HepG2 (cell line): ENCODE measurements at regions not wholly inside any gene's neighbourhood (a gene's known extent, or its start where the extent isn't known, plus 50 kb on each side); places are given as distances from the start of the nearest gene placed in this dataset.

ENCODE experiments used
- ATAC-seq: fragments of 200-7000 bp; cut with Tn5 transposase; 3 replicates; pipeline ENCODE4 v1.9.1; 2020; ENCODE audit warnings: mild to moderate bottlenecking, moderate library complexity
- BruUV-seq: library from RNA; stranded (reverse); fragments of 400-500 nt; replicated peaks from 2 replicates; lab custom pipeline; 2021; lab: Mats Ljungman, UMichigan
- CTCF ChIA-PET: fragments of 300-600 bp; formaldehyde crosslinking; extraction: SDS; loops from one replicate; lab custom pipeline; 2021; ENCODE audit warnings: low total read pairs, inconsistent platforms, low intra/inter-chr PET ratio; lab: Yijun Ruan, JAX
- POLR2A ChIA-PET: fragments of 350-600 bp; sonication (Branson Sonifier 250); formaldehyde crosslinking; loops from one replicate; lab custom pipeline; 2020; ENCODE audit warnings: antibody characterized with exemption, inconsistent platforms; lab: Yijun Ruan, JAX
- DNase-seq: peaks from one replicate; pipeline ENCODE4 v3.0.0-alpha.2; 2015; ENCODE audit warnings: low spot score
- FAIRE-seq: peaks from 3 replicates; lab custom pipeline; 2011; peaks lifted over from hg19 to GRCh38; lab: Jason Lieb, UNC
- H2AFZ ChIP-seq: one replicate; pipeline ENCODE4 v1.6.1; 2011; ENCODE audit warnings: low read length, inconsistent platforms
- H3K27ac ChIP-seq: fragments of 300-600 bp; 3 replicates; pipeline ENCODE4 v1.8.0; 2011; ENCODE audit warnings: mixed run types, mild to moderate bottlenecking, mixed read lengths, low read length, inconsistent platforms; ENCODE audit not compliant: insufficient read depth; ENCODE audit errors: extremely low read length
- H3K27me3 ChIP-seq, 2 experiments: fragments of 200-600 bp in 1 of 2; 2 replicates in 1 of 2; 3 replicates in 1 of 2; pipeline versions ENCODE4 v1.6.0 to v1.8.0; 2011; ENCODE audit warnings: low read length in 2 of 2, mild to moderate bottlenecking in 2 of 2, moderate library complexity in 2 of 2, inconsistent platforms in 1 of 2; ENCODE audit not compliant: insufficient read depth in 2 of 2, control insufficient read depth in 1 of 2
- H3K36me3 ChIP-seq, 2 experiments: fragments of 200-600 bp in 1 of 2; replicated peaks in 1 of 2; 2 replicates in 1 of 2; 3 replicates in 1 of 2; pipeline versions ENCODE4 v1.5.1 to v1.8.0; 2011; ENCODE audit warnings: low read length in 2 of 2, inconsistent platforms in 1 of 2; ENCODE audit not compliant: insufficient read depth in 2 of 2, control insufficient read depth in 1 of 2
- H3K4me1 ChIP-seq: 2 replicates; pipeline ENCODE4 v1.5.1; 2012; ENCODE audit warnings: low read length, inconsistent platforms; ENCODE audit not compliant: insufficient read depth
- H3K4me2 ChIP-seq: 2 replicates; pipeline ENCODE4 v1.6.0; 2011; ENCODE audit warnings: low read depth, low read length, inconsistent platforms
- H3K4me3 ChIP-seq, 3 experiments: fragments of 200-600 bp in 1 of 3; sonication (generic), shearing (Covaris generic) in 1 of 3; replicated peaks in 1 of 3; 2 replicates each; pipeline ENCODE4 v1.5.1; 2011 to 2016; ENCODE audit warnings: low read length in 3 of 3, inconsistent platforms in 2 of 3, low read depth in 2 of 3, mild to moderate bottlenecking in 2 of 3, control low read depth in 1 of 3, mixed read lengths in 1 of 3; ENCODE audit not compliant: insufficient read depth in 1 of 3
- H3K79me2 ChIP-seq: one replicate; pipeline ENCODE4 v1.6.1; 2011; ENCODE audit warnings: low read length, inconsistent platforms; ENCODE audit not compliant: insufficient read depth
- H3K9ac ChIP-seq: 2 replicates; pipeline ENCODE4 v1.6.0; 2011; ENCODE audit warnings: mild to moderate bottlenecking, low read depth, low read length, inconsistent platforms; ENCODE audit not compliant: insufficient read depth
- H3K9me3 ChIP-seq: 2 replicates; pipeline ENCODE4 v1.5.1; 2012; ENCODE audit warnings: mild to moderate bottlenecking, low read length
- H4K20me1 ChIP-seq: 2 replicates; pipeline ENCODE4 v1.6.0; 2011; ENCODE audit warnings: inconsistent platforms, mild to moderate bottlenecking, low read length, moderate library complexity; ENCODE audit not compliant: insufficient read depth
- ZNF644 ChIP-seq: IDR thresholded peaks from 2 replicates; pipeline ENCODE4 v1.6.1; 2016; ENCODE audit warnings: low read depth
- WGBS: methylation state at CpG from one replicate; pipeline ENCODE4 v1.1.6; 2017; ENCODE audit warnings: low lambda C conversion rate; 5-methylcytosine and 5-hydroxymethylcytosine counted together
- in situ Hi-C: cut with HindIII; loops from 2 replicates; pipeline ENCODE4 v1.10.0; 2017; ENCODE audit warnings: low pct_unique_long_range_greater_than_20kb; ENCODE audit not compliant: extremely low pct_ligation_motif_present
- intact Hi-C: fragments of 100-400 bp; cut with micrococcal nuclease; formaldehyde crosslinking; loops from one replicate; pipeline ENCODE4 v1.10.0; 2022; ENCODE audit not compliant: unreplicated experiment
- TF ChIP-seq, protein P1 (sequence below): sonication (generic); formaldehyde crosslinking; IDR thresholded peaks from 2 replicates; pipeline ENCODE4 v1.5.0; 2020; ENCODE audit warnings: mild to moderate bottlenecking, missing genetic modification reagents, borderline replicate concordance
- TF ChIP-seq, protein P2 (sequence below), 2 experiments: sonication (generic) in 1 of 2; formaldehyde crosslinking in 1 of 2; IDR thresholded peaks; 2 replicates each; pipeline versions ENCODE4 v1.4.0 to v1.6.1; 2016 to 2020; ENCODE audit warnings: borderline replicate concordance in 1 of 2, low read depth in 1 of 2, mild to moderate bottlenecking in 1 of 2, missing genetic modification reagents in 1 of 2
- TF ChIP-seq, protein P3 (sequence below): sonication (generic); formaldehyde crosslinking; IDR thresholded peaks from 2 replicates; pipeline ENCODE4 v1.5.1; 2020; ENCODE audit warnings: mild to moderate bottlenecking, missing genetic modification reagents, moderate library complexity
- TF ChIP-seq, protein P4 (sequence below): sonication (generic); formaldehyde crosslinking; IDR thresholded peaks from 2 replicates; pipeline ENCODE4 v1.5.1; 2020; ENCODE audit warnings: missing genetic modification reagents, mild to moderate bottlenecking, borderline replicate concordance
- TF ChIP-seq, protein P5 (sequence below): IDR thresholded peaks from 2 replicates; pipeline ENCODE4 v1.6.1; 2016; ENCODE audit warnings: mild to moderate bottlenecking, missing biosample characterization, missing genetic modification reagents

DNA sequence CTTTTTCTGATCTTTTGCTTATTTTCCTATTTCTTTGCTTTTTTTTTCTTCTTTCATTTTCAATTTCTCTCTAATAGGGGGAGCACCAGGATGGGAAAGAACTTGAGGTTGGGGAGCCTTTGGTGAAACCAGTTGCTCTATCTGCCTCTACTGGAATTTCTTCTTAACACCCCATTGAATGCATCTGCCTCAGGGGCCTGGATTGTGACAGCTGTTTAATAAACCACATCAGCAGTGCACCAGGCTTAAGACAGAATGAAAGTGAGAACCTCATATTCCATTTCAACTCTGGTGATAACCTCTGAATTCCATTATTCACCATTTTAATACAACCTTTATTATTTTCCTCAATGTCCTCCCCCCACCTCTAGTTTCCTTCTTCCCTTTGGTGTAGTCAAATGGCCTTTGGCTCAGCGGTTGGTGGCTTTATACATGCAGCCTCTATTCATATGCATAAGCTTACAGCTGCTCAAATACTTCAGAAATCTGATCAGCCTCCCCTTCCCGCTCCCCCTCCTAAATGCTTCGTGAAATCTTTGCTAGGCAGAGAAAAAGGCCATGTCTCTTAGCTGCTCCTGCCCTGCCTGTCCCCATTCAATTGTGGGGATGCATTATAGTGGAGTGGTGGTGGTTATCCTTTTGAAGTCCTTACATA, 537.3 kb upstream of the PLXNA2 start:
- DNase-seq = no peak
- CTCF ChIA-PET = no interaction called here
- Histone ChIP-seq H3K4me2 (no peak overlapping the region), H3K9me3 (no peaks in the 10 kb centered on the region), H2AFZ (no peak overlapping the region), H4K20me1 (no peaks in the 10 kb centered on the region), H3K9ac (no peak overlapping the region), H3K27me3 (no peaks in the 10 kb centered on the region; a peak in 1 of 5 replicates), H3K4me1 (no peaks in the 10 kb centered on the region), H3K79me2 (no peaks in the 10 kb centered on the region), H3K36me3 (no peaks in the 10 kb centered on the region), H3K4me3 (no peak overlapping the region), H3K27ac (no peak overlapping the region)
- no TSS peak for BruUV-seq
- in situ Hi-C loops = no loop called here
- POLR2A ChIA-PET = no interaction called here
- no peak for FAIRE-seq
- 3% methylated on average over 3 of the region's 3 CpGs for WGBS
- ATAC-seq = no peak
- intact Hi-C loops = no loop called here
- no peak for TF ChIP-seq ZNF644 (CRISPR knock-in tag)
- TF ChIP-seq, protein P1, sequence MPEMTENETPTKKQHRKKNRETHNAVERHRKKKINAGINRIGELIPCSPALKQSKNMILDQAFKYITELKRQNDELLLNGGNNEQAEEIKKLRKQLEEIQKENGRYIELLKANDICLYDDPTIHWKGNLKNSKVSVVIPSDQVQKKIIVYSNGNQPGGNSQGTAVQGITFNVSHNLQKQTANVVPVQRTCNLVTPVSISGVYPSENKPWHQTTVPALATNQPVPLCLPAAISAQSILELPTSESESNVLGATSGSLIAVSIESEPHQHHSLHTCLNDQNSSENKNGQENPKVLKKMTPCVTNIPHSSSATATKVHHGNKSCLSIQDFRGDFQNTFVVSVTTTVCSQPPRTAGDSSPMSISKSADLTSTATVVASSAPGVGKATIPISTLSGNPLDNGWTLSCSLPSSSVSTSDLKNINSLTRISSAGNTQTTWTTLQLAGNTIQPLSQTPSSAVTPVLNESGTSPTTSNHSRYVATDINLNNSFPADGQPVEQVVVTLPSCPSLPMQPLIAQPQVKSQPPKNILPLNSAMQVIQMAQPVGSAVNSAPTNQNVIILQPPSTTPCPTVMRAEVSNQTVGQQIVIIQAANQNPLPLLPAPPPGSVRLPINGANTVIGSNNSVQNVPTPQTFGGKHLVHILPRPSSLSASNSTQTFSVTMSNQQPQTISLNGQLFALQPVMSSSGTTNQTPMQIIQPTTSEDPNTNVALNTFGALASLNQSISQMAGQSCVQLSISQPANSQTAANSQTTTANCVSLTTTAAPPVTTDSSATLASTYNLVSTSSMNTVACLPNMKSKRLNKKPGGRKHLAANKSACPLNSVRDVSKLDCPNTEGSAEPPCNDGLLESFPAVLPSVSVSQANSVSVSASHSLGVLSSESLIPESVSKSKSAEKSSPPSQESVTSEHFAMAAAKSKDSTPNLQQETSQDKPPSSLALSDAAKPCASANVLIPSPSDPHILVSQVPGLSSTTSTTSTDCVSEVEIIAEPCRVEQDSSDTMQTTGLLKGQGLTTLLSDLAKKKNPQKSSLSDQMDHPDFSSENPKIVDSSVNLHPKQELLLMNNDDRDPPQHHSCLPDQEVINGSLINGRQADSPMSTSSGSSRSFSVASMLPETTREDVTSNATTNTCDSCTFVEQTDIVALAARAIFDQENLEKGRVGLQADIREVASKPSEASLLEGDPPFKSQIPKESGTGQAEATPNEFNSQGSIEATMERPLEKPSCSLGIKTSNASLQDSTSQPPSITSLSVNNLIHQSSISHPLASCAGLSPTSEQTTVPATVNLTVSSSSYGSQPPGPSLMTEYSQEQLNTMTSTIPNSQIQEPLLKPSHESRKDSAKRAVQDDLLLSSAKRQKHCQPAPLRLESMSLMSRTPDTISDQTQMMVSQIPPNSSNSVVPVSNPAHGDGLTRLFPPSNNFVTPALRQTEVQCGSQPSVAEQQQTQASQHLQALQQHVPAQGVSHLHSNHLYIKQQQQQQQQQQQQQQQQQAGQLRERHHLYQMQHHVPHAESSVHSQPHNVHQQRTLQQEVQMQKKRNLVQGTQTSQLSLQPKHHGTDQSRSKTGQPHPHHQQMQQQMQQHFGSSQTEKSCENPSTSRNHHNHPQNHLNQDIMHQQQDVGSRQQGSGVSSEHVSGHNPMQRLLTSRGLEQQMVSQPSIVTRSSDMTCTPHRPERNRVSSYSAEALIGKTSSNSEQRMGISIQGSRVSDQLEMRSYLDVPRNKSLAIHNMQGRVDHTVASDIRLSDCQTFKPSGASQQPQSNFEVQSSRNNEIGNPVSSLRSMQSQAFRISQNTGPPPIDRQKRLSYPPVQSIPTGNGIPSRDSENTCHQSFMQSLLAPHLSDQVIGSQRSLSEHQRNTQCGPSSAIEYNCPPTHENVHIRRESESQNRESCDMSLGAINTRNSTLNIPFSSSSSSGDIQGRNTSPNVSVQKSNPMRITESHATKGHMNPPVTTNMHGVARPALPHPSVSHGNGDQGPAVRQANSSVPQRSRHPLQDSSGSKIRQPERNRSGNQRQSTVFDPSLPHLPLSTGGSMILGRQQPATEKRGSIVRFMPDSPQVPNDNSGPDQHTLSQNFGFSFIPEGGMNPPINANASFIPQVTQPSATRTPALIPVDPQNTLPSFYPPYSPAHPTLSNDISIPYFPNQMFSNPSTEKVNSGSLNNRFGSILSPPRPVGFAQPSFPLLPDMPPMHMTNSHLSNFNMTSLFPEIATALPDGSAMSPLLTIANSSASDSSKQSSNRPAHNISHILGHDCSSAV (CRISPR knock-in tag) = no peak
- TF ChIP-seq, protein P2, sequence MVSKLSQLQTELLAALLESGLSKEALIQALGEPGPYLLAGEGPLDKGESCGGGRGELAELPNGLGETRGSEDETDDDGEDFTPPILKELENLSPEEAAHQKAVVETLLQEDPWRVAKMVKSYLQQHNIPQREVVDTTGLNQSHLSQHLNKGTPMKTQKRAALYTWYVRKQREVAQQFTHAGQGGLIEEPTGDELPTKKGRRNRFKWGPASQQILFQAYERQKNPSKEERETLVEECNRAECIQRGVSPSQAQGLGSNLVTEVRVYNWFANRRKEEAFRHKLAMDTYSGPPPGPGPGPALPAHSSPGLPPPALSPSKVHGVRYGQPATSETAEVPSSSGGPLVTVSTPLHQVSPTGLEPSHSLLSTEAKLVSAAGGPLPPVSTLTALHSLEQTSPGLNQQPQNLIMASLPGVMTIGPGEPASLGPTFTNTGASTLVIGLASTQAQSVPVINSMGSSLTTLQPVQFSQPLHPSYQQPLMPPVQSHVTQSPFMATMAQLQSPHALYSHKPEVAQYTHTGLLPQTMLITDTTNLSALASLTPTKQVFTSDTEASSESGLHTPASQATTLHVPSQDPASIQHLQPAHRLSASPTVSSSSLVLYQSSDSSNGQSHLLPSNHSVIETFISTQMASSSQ (IDR thresholded peaks at IDR 0.05; ENCODE audit: low read depth) = no peak
- TF ChIP-seq, protein P2 (CRISPR knock-in tag; IDR thresholded peaks at IDR 0.05; ENCODE audit: borderline replicate concordance) = no peak
- TF ChIP-seq, protein P3, sequence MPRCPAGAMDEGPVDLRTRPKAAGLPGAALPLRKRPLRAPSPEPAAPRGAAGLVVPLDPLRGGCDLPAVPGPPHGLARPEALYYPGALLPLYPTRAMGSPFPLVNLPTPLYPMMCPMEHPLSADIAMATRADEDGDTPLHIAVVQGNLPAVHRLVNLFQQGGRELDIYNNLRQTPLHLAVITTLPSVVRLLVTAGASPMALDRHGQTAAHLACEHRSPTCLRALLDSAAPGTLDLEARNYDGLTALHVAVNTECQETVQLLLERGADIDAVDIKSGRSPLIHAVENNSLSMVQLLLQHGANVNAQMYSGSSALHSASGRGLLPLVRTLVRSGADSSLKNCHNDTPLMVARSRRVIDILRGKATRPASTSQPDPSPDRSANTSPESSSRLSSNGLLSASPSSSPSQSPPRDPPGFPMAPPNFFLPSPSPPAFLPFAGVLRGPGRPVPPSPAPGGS (CRISPR knock-in tag) = no peak
- TF ChIP-seq, protein P4, sequence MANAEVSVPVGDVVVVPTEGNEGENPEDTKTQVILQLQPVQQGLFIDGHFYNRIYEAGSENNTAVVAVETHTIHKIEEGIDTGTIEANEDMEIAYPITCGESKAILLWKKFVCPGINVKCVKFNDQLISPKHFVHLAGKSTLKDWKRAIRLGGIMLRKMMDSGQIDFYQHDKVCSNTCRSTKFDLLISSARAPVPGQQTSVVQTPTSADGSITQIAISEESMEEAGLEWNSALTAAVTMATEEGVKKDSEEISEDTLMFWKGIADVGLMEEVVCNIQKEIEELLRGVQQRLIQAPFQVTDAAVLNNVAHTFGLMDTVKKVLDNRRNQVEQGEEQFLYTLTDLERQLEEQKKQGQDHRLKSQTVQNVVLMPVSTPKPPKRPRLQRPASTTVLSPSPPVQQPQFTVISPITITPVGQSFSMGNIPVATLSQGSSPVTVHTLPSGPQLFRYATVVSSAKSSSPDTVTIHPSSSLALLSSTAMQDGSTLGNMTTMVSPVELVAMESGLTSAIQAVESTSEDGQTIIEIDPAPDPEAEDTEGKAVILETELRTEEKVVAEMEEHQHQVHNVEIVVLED = no peak
- TF ChIP-seq, protein P5, sequence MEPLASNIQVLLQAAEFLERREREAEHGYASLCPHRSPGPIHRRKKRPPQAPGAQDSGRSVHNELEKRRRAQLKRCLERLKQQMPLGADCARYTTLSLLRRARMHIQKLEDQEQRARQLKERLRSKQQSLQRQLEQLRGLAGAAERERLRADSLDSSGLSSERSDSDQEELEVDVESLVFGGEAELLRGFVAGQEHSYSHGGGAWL (CRISPR knock-in tag) = no peak
